NT2/D1 (cell line): ENCODE measurements at regions not wholly inside any gene's neighbourhood (a gene's known extent, or its start where the extent isn't known, plus 50 kb on each side); places are given as distances from the start of the nearest gene placed in this dataset.

Experiments
- DNase-seq: peaks from one replicate; pipeline ENCODE4 v3.0.0-alpha.2; 2011; ENCODE audit warnings: low read depth, low spot score
- H3K27me3 ChIP-seq: 2 replicates; pipeline ENCODE4 v1.6.0; 2011; ENCODE audit warnings: mild to moderate bottlenecking; ENCODE audit not compliant: insufficient read length, insufficient read depth
- H3K36me3 ChIP-seq: 2 replicates; pipeline ENCODE4 v1.6.1; 2011; ENCODE audit warnings: mild to moderate bottlenecking, low read length, mixed read lengths; ENCODE audit not compliant: insufficient read depth, insufficient read length
- H3K4me1 ChIP-seq: 2 replicates; pipeline ENCODE4 v1.5.1; 2011; ENCODE audit not compliant: insufficient read depth, insufficient read length
- H3K4me3 ChIP-seq: 2 replicates; pipeline ENCODE4 v1.5.1; 2011; ENCODE audit warnings: low read depth; ENCODE audit not compliant: insufficient read length
- H3K9ac ChIP-seq: 2 replicates; pipeline ENCODE4 v1.6.0; 2011; ENCODE audit warnings: low read depth; ENCODE audit not compliant: insufficient read length
- H3K9me3 ChIP-seq: 2 replicates; pipeline ENCODE4 v1.5.1; 2011; ENCODE audit warnings: mild to moderate bottlenecking, low read length; ENCODE audit not compliant: insufficient read depth
- SUZ12 ChIP-seq: IDR thresholded peaks from 2 replicates; pipeline ENCODE4 v1.6.1; 2011; ENCODE audit not compliant: insufficient read length, insufficient read depth; ENCODE audit errors: extremely low read depth
- YY1 ChIP-seq: IDR thresholded peaks from 2 replicates; pipeline ENCODE4 v1.6.1; 2011; ENCODE audit not compliant: insufficient read length, insufficient read depth
- ZNF274 ChIP-seq: IDR thresholded peaks from 2 replicates; pipeline ENCODE4 v1.6.1; 2011; ENCODE audit warnings: mild to moderate bottlenecking, low read depth, low read length

GRCh38 chr22:22400964-22401363 is 107.6 kb downstream of the ZNF280B start:
- Histone ChIP-seq H3K4me1 (peaks cover 3% of the 10 kb centered on the region), H3K9ac (no peak overlapping the region), H3K36me3 (no peaks in the 10 kb centered on the region), H3K9me3 (no peaks in the 10 kb centered on the region), H3K27me3 (peaks cover 99% of the 10 kb centered on the region), H3K4me3 (no peak overlapping the region)
- no peak for DNase-seq
- TF ChIP-seq ZNF274 (no peak), YY1 (no peak), SUZ12 (no peak)

- TF ChIP-seq YY1 = no peak
- no peak for TF ChIP-seq ZNF274
- no peak for TF ChIP-seq SUZ12
- Histone ChIP-seq H3K4me1 (peaks cover 3% of the 10 kb centered on the region), H3K4me3 (no peak overlapping the region), H3K9me3 (no peaks in the 10 kb centered on the region), H3K27me3 (peaks cover 99% of the 10 kb centered on the region), H3K9ac (no peak overlapping the region), H3K36me3 (no peaks in the 10 kb centered on the region)
- DNase-seq = no peak
Measured at GRCh38 chr22:22401381-22401780, 107.2 kb downstream of the ZNF280B start.

GRCh38 chr22:22403306-22403705 is 105.2 kb downstream of the ZNF280B start:
- no peak overlapping the region for H3K4me3 ChIP-seq

GRCh38 chr22:22403771-22404170 is 104.8 kb downstream of the ZNF280B start:
- H3K4me1 ChIP-seq = no peaks in the 10 kb centered on the region
- no peak for DNase-seq
- no peak for TF ChIP-seq YY1
- no peak for TF ChIP-seq SUZ12
- TF ChIP-seq ZNF274 = no peak
- H3K4me3 ChIP-seq = no peak overlapping the region
- no peaks in the 10 kb centered on the region for H3K9me3 ChIP-seq
- no peak overlapping the region for H3K9ac ChIP-seq
- no peaks in the 10 kb centered on the region for H3K36me3 ChIP-seq
- H3K27me3 ChIP-seq = peaks cover 99% of the 10 kb centered on the region

More at GRCh38 chr22:22403306-22403705, 105.2 kb downstream of the ZNF280B start:
- DNase-seq = no peak
- TF ChIP-seq ZNF274 (no peak), YY1 (no peak), SUZ12 (no peak)
- no peaks in the 10 kb centered on the region for H3K4me1 ChIP-seq
- no peak overlapping the region for H3K9ac ChIP-seq
- H3K36me3 ChIP-seq = no peaks in the 10 kb centered on the region
- no peaks in the 10 kb centered on the region for H3K9me3 ChIP-seq
- H3K27me3 ChIP-seq = peaks cover 99% of the 10 kb centered on the region

- Histone ChIP-seq H3K27me3 (peaks cover 99% of the 10 kb centered on the region), H3K4me1 (no peaks in the 10 kb centered on the region), H3K36me3 (no peaks in the 10 kb centered on the region), H3K9me3 (no peaks in the 10 kb centered on the region), H3K4me3 (no peak overlapping the region), H3K9ac (no peak overlapping the region)
- no peak for TF ChIP-seq ZNF274
- TF ChIP-seq YY1 = no peak
- TF ChIP-seq SUZ12 = no peak
- no peak for DNase-seq
Measured at GRCh38 chr22:22404598-22405284, 103.8 kb downstream of the ZNF280B start.

- TF ChIP-seq ZNF274 (no peak), SUZ12 (no peak), YY1 (no peak)
- H3K4me1 ChIP-seq = no peaks in the 10 kb centered on the region
- no peak for DNase-seq
- H3K9me3 ChIP-seq = no peaks in the 10 kb centered on the region
- no peak overlapping the region for H3K4me3 ChIP-seq
- peaks cover 99% of the 10 kb centered on the region for H3K27me3 ChIP-seq
- no peak overlapping the region for H3K9ac ChIP-seq
- no peaks in the 10 kb centered on the region for H3K36me3 ChIP-seq
Measured at GRCh38 chr22:22406445-22407027, 102.0 kb downstream of the ZNF280B start.

GRCh38 chr22:22407061-22407460 is 101.5 kb downstream of the ZNF280B start:
- DNase-seq = no peak
- no peaks in the 10 kb centered on the region for H3K36me3 ChIP-seq
- TF ChIP-seq YY1 = no peak
- no peak for TF ChIP-seq ZNF274
- TF ChIP-seq SUZ12 = no peak
- H3K9ac ChIP-seq = no peak overlapping the region
- peaks cover 99% of the 10 kb centered on the region for H3K27me3 ChIP-seq
- no peaks in the 10 kb centered on the region; the same call in 1 of the 2 replicates for H3K9me3 ChIP-seq
- H3K4me3 ChIP-seq = no peak overlapping the region
- no peaks in the 10 kb centered on the region for H3K4me1 ChIP-seq
